ENCODE measurements at regions not wholly inside any gene's neighbourhood (a gene's known extent, or its start where the extent isn't known, plus 50 kb on each side); places are given as distances from the start of the nearest gene placed in this dataset.

GRCh38 chr5:67731886-67732285 lies 483.7 kb upstream of the PIK3R1 start:
- no peak overlapping the region for H2AK5ac ChIP-seq (ENCODE audit: low read length)
- H4K91ac ChIP-seq (ENCODE audit: low read depth, low read length): no peak overlapping the region
- H4K12ac ChIP-seq (ENCODE audit: low read depth, low read length): no peak overlapping the region
- WGBS (ENCODE audit: extremely low coverage, insufficient coverage, insufficient read length): no CpG with 5 or more reads among the region's 2 CpGs
- peaks cover 0 to 3% of the 10 kb centered on the region in 2 experiments for H3K4me1 ChIP-seq (ENCODE audit: control insufficient read depth in 1 of 2, insufficient read depth in 2 of 2, low read length in 2 of 2)
- H3K23ac ChIP-seq (ENCODE audit: low read length): no peak overlapping the region
- no peak overlapping the region for H3K4me3 ChIP-seq (ENCODE audit: low read depth, low read length)
- H4K8ac ChIP-seq (ENCODE audit: low read depth, low read length): no peak overlapping the region
- no peak overlapping the region for H2BK120ac ChIP-seq (ENCODE audit: insufficient read depth, low read length, poor library complexity)
- H3K14ac ChIP-seq (ENCODE audit: low read length): no peak overlapping the region
- DNase-seq: no peak
- no peak overlapping the region for H2BK5ac ChIP-seq (ENCODE audit: low read depth, low read length, poor library complexity)
- no peak overlapping the region for H2AFZ ChIP-seq (ENCODE audit: insufficient read depth, low read length, poor library complexity)
- no peak overlapping the region for H3K27ac ChIP-seq (ENCODE audit: low read depth, low read length)
- no peaks in the 10 kb centered on the region for H3K9me3 ChIP-seq (ENCODE audit: insufficient read depth, low read depth, low read length)
- H3K4me2 ChIP-seq (ENCODE audit: low read length): no peak overlapping the region
- H3K36me3 ChIP-seq (ENCODE audit: control insufficient read depth in 1 of 2, insufficient read depth in 2 of 2, low read length in 2 of 2): no peaks in the 10 kb centered on the region
- H3K79me1 ChIP-seq (ENCODE audit: low read length): no peaks in the 10 kb centered on the region
- no peak overlapping the region for H3K9ac ChIP-seq (ENCODE audit: low read length)
- no peak overlapping the region for H3K18ac ChIP-seq (ENCODE audit: low read length)
- no peak overlapping the region for H2BK12ac ChIP-seq (ENCODE audit: low read length)
- H3K4ac ChIP-seq (ENCODE audit: low read depth, low read length): no peak overlapping the region
- H3K27me3 ChIP-seq (ENCODE audit: insufficient read depth, low read length): no peaks in the 10 kb centered on the region
- no peaks in the 10 kb centered on the region for H3K79me2 ChIP-seq (ENCODE audit: control insufficient read depth, insufficient read depth, low read length, poor library complexity)

DNA sequence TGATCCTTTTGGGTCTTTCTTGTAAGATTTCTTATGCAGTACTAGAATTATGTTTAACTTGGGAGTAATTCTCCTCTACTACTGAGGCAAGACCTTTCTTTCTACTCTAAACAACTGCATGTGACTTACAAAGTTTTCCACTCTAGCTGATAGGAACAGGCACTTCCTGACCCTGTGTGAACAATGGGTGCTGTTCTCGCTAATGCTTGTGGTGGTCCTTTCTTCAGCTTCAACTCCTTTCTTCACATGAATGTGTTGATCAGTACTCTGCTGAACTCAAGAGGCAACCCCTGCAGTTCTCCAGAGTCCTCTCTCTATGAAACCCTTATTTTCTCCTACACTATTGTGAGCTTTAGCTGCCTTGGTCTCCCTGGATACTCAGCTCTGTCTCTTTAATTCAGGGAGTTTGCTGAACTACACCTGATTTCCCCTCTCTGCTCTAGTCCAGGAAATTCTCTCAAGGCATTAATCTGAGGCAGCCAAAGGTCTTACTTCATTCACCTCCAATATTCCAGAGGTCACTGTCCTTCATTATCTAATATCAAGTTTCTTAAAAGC lies 484.6 kb upstream of the PIK3R1 start:
- H3K14ac ChIP-seq (ENCODE audit: low read length): no peak overlapping the region
- no peak overlapping the region for H2BK5ac ChIP-seq (ENCODE audit: low read depth, low read length, poor library complexity)
- no peaks in the 10 kb centered on the region for H3K79me2 ChIP-seq (ENCODE audit: control insufficient read depth, insufficient read depth, low read length, poor library complexity)
- no peaks in the 10 kb centered on the region for H3K27me3 ChIP-seq (ENCODE audit: insufficient read depth, low read length)
- DNase-seq: no peak
- no peak overlapping the region for H2BK120ac ChIP-seq (ENCODE audit: insufficient read depth, low read length, poor library complexity)
- H3K4me3 ChIP-seq (ENCODE audit: low read depth, low read length): no peak overlapping the region
- H4K12ac ChIP-seq (ENCODE audit: low read depth, low read length): no peak overlapping the region
- H3K36me3 ChIP-seq (ENCODE audit: control insufficient read depth in 1 of 2, insufficient read depth in 2 of 2, low read length in 2 of 2): no peaks in the 10 kb centered on the region
- no peak overlapping the region for H2BK12ac ChIP-seq (ENCODE audit: low read length)
- no CpG with 5 or more reads among the region's 1 CpG for WGBS (ENCODE audit: extremely low coverage, insufficient coverage, insufficient read length)
- H4K91ac ChIP-seq (ENCODE audit: low read depth, low read length): no peak overlapping the region
- H3K79me1 ChIP-seq (ENCODE audit: low read length): no peaks in the 10 kb centered on the region
- no peak overlapping the region for H4K8ac ChIP-seq (ENCODE audit: low read depth, low read length)
- H3K4me2 ChIP-seq (ENCODE audit: low read length): no peak overlapping the region
- H3K27ac ChIP-seq (ENCODE audit: low read depth, low read length): no peak overlapping the region
- peaks cover 0 to 3% of the 10 kb centered on the region in 2 experiments for H3K4me1 ChIP-seq (ENCODE audit: control insufficient read depth in 1 of 2, insufficient read depth in 2 of 2, low read length in 2 of 2)
- H3K18ac ChIP-seq (ENCODE audit: low read length): no peak overlapping the region
- H2AFZ ChIP-seq (ENCODE audit: insufficient read depth, low read length, poor library complexity): no peak overlapping the region
- no peak overlapping the region for H3K4ac ChIP-seq (ENCODE audit: low read depth, low read length)
- H3K9me3 ChIP-seq (ENCODE audit: insufficient read depth, low read depth, low read length): no peaks in the 10 kb centered on the region
- H3K9ac ChIP-seq (ENCODE audit: low read length): no peak overlapping the region
- H2AK5ac ChIP-seq (ENCODE audit: low read length): no peak overlapping the region
- no peak overlapping the region for H3K23ac ChIP-seq (ENCODE audit: low read length)

DNA sequence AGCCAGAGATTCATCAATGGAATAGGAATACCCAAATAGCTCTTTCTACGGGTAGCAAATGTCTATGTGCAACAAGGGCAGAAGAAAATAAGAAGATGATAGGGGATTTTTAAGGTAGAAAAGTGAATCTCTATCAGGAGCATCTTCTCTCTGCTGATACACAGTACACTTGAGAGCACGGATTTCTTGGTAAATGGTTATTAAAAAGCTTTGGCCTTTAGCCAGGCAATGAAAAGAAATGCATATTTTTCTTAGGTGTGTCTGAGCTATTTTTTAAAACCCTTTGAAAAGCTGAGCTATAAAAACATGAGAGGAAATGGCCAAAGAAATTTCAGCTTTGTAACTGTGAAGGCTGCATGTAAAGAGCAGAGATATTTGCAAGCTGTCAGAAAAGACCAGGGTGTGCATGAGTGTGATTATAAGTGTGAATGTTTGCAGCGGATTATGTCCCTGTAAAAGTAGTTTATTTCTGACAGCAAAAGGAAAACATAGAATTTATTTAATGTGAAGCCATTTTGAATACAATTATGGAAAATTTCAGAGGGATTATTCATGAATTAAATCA lies 487.1 kb upstream of the PIK3R1 start:
- Histone ChIP-seq H3K4me2 (ENCODE audit: low read length) (no peak overlapping the region), H3K27me3 (ENCODE audit: insufficient read depth, low read length) (no peaks in the 10 kb centered on the region), H3K4me1 (ENCODE audit: control insufficient read depth in 1 of 2, insufficient read depth in 2 of 2, low read length in 2 of 2) (no peaks in the 10 kb centered on the region), H3K14ac (ENCODE audit: low read length) (no peak overlapping the region), H3K4me3 (ENCODE audit: low read depth, low read length) (no peak overlapping the region), H2AK5ac (ENCODE audit: low read length) (no peak overlapping the region), H3K18ac (ENCODE audit: low read length) (no peak overlapping the region), H2BK12ac (ENCODE audit: low read length) (no peak overlapping the region), H2BK5ac (ENCODE audit: low read depth, low read length, poor library complexity) (no peak overlapping the region), H2AFZ (ENCODE audit: insufficient read depth, low read length, poor library complexity) (no peak overlapping the region), H3K27ac (ENCODE audit: low read depth, low read length) (no peak overlapping the region), H3K4ac (ENCODE audit: low read depth, low read length) (no peak overlapping the region), H2BK120ac (ENCODE audit: insufficient read depth, low read length, poor library complexity) (no peak overlapping the region), H3K9me3 (ENCODE audit: insufficient read depth, low read depth, low read length) (no peaks in the 10 kb centered on the region), H3K79me1 (ENCODE audit: low read length) (no peaks in the 10 kb centered on the region), H4K91ac (ENCODE audit: low read depth, low read length) (no peak overlapping the region), H4K12ac (ENCODE audit: low read depth, low read length) (no peak overlapping the region), H4K8ac (ENCODE audit: low read depth, low read length) (no peak overlapping the region), H3K36me3 (ENCODE audit: control insufficient read depth in 1 of 2, insufficient read depth in 2 of 2, low read length in 2 of 2) (no peaks in the 10 kb centered on the region), H3K79me2 (ENCODE audit: control insufficient read depth, insufficient read depth, low read length, poor library complexity) (no peaks in the 10 kb centered on the region), H3K23ac (ENCODE audit: low read length) (no peak overlapping the region), H3K9ac (ENCODE audit: low read length) (no peak overlapping the region)
- WGBS (ENCODE audit: extremely low coverage, insufficient coverage, insufficient read length): no CpG with 5 or more reads among the region's 3 CpGs
- no peak for DNase-seq

DNA sequence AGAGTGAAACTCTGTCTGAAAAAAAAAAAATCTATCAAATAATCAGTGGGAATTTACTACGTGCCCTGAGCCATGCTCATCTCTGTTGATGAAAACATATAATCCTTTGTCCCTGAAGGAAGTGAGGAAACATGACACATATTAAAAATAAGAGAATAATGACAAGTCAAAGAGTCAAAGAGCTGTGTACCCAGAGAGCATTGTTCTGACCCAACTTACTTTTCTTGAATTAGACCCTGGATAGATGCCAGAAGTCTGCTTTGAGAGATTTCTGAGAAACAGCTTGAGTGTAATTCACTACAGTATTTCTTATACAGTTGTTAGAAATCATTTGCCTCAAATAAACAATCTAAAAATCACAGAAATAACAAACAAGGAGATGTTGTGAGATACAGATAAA lies 490.0 kb upstream of the PIK3R1 start:
- no peak overlapping the region for H3K4me3 ChIP-seq (ENCODE audit: low read depth, low read length)
- no peak overlapping the region for H4K8ac ChIP-seq (ENCODE audit: low read depth, low read length)
- no peak overlapping the region for H3K14ac ChIP-seq (ENCODE audit: low read length)

More for the DNA sequence above, 490.0 kb upstream of the PIK3R1 start:
- Histone ChIP-seq H3K4ac (ENCODE audit: low read depth, low read length) (no peak overlapping the region), H3K27me3 (ENCODE audit: insufficient read depth, low read length) (no peaks in the 10 kb centered on the region), H3K4me2 (ENCODE audit: low read length) (no peak overlapping the region), H4K12ac (ENCODE audit: low read depth, low read length) (no peak overlapping the region), H3K27ac (ENCODE audit: low read depth, low read length) (no peak overlapping the region), H3K9ac (ENCODE audit: low read length) (no peak overlapping the region), H3K4me1 (ENCODE audit: control insufficient read depth in 1 of 2, insufficient read depth in 2 of 2, low read length in 2 of 2) (no peaks in the 10 kb centered on the region), H3K18ac (ENCODE audit: low read length) (no peak overlapping the region), H3K36me3 (ENCODE audit: control insufficient read depth in 1 of 2, insufficient read depth in 2 of 2, low read length in 2 of 2) (no peaks in the 10 kb centered on the region), H2AK5ac (ENCODE audit: low read length) (no peak overlapping the region), H3K79me1 (ENCODE audit: low read length) (no peaks in the 10 kb centered on the region), H2BK120ac (ENCODE audit: insufficient read depth, low read length, poor library complexity) (no peak overlapping the region), H2AFZ (ENCODE audit: insufficient read depth, low read length, poor library complexity) (no peak overlapping the region), H2BK5ac (ENCODE audit: low read depth, low read length, poor library complexity) (no peak overlapping the region), H2BK12ac (ENCODE audit: low read length) (no peak overlapping the region), H3K79me2 (ENCODE audit: control insufficient read depth, insufficient read depth, low read length, poor library complexity) (no peaks in the 10 kb centered on the region), H3K9me3 (ENCODE audit: insufficient read depth, low read depth, low read length) (no peaks in the 10 kb centered on the region), H4K91ac (ENCODE audit: low read depth, low read length) (no peak overlapping the region), H3K23ac (ENCODE audit: low read length) (no peak overlapping the region)
- no peak for DNase-seq
- no CpG with 5 or more reads among the region's 1 CpG for WGBS (ENCODE audit: extremely low coverage, insufficient coverage, insufficient read length)
